MCF 10A (cell line): ENCODE measurements at regions not wholly inside any gene's neighbourhood (a gene's known extent, or its start where the extent isn't known, plus 50 kb on each side); places are given as distances from the start of the nearest gene placed in this dataset.

ENCODE experiments used
- BruUV-seq: library from RNA; stranded (reverse); fragments of 400-500 nt; replicated peaks from 2 replicates; lab custom pipeline; 2021; lab: Mats Ljungman, UMichigan
- CTCF ChIA-PET: fragments of 300-600 bp; sonication (Branson Sonifier 250); formaldehyde crosslinking; extraction: SDS; loops from one replicate; lab custom pipeline; 2021; ENCODE audit warnings: antibody characterized with exemption, inconsistent platforms; lab: Yijun Ruan, JAX
- POLR2A ChIA-PET: fragments of 300-600, 350-650 bp; sonication (Branson Sonifier 250); formaldehyde crosslinking; extraction: SDS; loops from one replicate; lab custom pipeline; 2020; ENCODE audit warnings: antibody characterized with exemption, inconsistent platforms; lab: Yijun Ruan, JAX
- DNase-seq: peaks from one replicate; pipeline ENCODE4 v3.0.0-alpha.2; 2018; ENCODE audit not compliant: unreplicated experiment
- H3K27ac Mint-ChIP-seq: one replicate; pipeline ENCODE4 v1.8.0; 2022; ENCODE audit warnings: mild to moderate bottlenecking, low read depth, mixed read lengths; ENCODE audit not compliant: unreplicated experiment
- H3K27me3 Mint-ChIP-seq: one replicate; pipeline ENCODE4 v1.8.0; 2022; ENCODE audit warnings: mixed read lengths; ENCODE audit not compliant: insufficient read depth, unreplicated experiment
- H3K36me3 Mint-ChIP-seq: one replicate; pipeline ENCODE4 v1.8.0; 2022; ENCODE audit warnings: mild to moderate bottlenecking, moderate library complexity, mixed read lengths; ENCODE audit not compliant: insufficient read depth, unreplicated experiment
- H3K4me1 Mint-ChIP-seq: one replicate; pipeline ENCODE4 v1.8.0; 2022; ENCODE audit warnings: mixed read lengths; ENCODE audit not compliant: insufficient read depth, unreplicated experiment
- H3K4me3 Mint-ChIP-seq: one replicate; pipeline ENCODE4 v1.8.0; 2022; ENCODE audit warnings: mild to moderate bottlenecking, moderate library complexity, mixed read lengths; ENCODE audit not compliant: unreplicated experiment
- H3K9me3 Mint-ChIP-seq: one replicate; pipeline ENCODE4 v1.8.0; 2022; ENCODE audit warnings: mixed read lengths; ENCODE audit not compliant: unreplicated experiment
- CTCF ChIP-seq: fragments of 200-600 bp; IDR thresholded peaks from one replicate; pipeline ENCODE4 v1.8.0; 2022; ENCODE audit warnings: antibody characterized with exemption, mild to moderate bottlenecking; ENCODE audit not compliant: unreplicated experiment
- intact Hi-C: fragments of 100-400 bp; cut with micrococcal nuclease; formaldehyde crosslinking; loops from 2 replicates; pipeline ENCODE4 v1.14.1; 2022

GRCh38 chr10:7045891-7046599, 364.8 kb downstream of the SFMBT2 start:
- H3K4me3 Mint-ChIP-seq = no peak overlapping the region
- no peak for DNase-seq
- intact Hi-C loops = no loop called here
- ChIA-PET POLR2A (no interaction called here), CTCF (no interaction called here)
- BruUV-seq = no TSS peak
- no peaks in the 10 kb centered on the region for H3K36me3 Mint-ChIP-seq
- no peaks in the 10 kb centered on the region for H3K4me1 Mint-ChIP-seq
- no peaks in the 10 kb centered on the region for H3K9me3 Mint-ChIP-seq
- H3K27me3 Mint-ChIP-seq = peaks cover 19% of the 10 kb centered on the region
- no peak overlapping the region for H3K27ac Mint-ChIP-seq
- no peak for TF ChIP-seq CTCF

GRCh38 chr10:7043055-7043653, 367.7 kb downstream of the SFMBT2 start:
- CTCF ChIA-PET = interaction anchor here (0.9 to 1.2 kb wide), 3 partner anchors 9 to 17 kb away, joined by 3 to 4 read pairs (median 3); no protein-coding TSS in a partner anchor
- no peaks in the 10 kb centered on the region for H3K4me1 Mint-ChIP-seq
- no peak overlapping the region for H3K4me3 Mint-ChIP-seq
- intact Hi-C loops = no loop called here
- no peak for TF ChIP-seq CTCF
- no TSS peak for BruUV-seq
- H3K36me3 Mint-ChIP-seq = no peaks in the 10 kb centered on the region
- POLR2A ChIA-PET = interaction anchor here (0.6 kb wide), 1 partner anchor 383 kb away, joined by 3 read pairs; no protein-coding TSS in a partner anchor
- peaks cover 40% of the 10 kb centered on the region for H3K27me3 Mint-ChIP-seq
- DNase-seq = no peak
- no peak overlapping the region for H3K27ac Mint-ChIP-seq
- no peaks in the 10 kb centered on the region for H3K9me3 Mint-ChIP-seq

- TF ChIP-seq CTCF = no peak
- CTCF ChIA-PET = interaction anchor here (0.9 to 1.2 kb wide), 3 partner anchors 9 to 16 kb away, joined by 3 to 4 read pairs (median 3); no protein-coding TSS in a partner anchor
- intact Hi-C loops = no loop called here
- Mint-ChIP-seq H3K36me3 (no peaks in the 10 kb centered on the region), H3K27me3 (peaks cover 40% of the 10 kb centered on the region), H3K9me3 (no peaks in the 10 kb centered on the region), H3K4me3 (no peak overlapping the region), H3K27ac (no peak overlapping the region), H3K4me1 (no peaks in the 10 kb centered on the region)
- POLR2A ChIA-PET = interaction anchor here (0.6 kb wide), 3 partner anchors 383 to 922 kb away, joined by 3 read pairs; no protein-coding TSS in a partner anchor
- no TSS peak for BruUV-seq
- no peak for DNase-seq
These were observed 368.3 kb downstream of the SFMBT2 start for GRCh38 chr10:7042419-7043054.

- no peaks in the 10 kb centered on the region for H3K36me3 Mint-ChIP-seq
- CTCF ChIA-PET = interaction anchor here (0.7 to 1.2 kb wide), 3 partner anchors 10 to 188 kb away, joined by 3 to 4 read pairs (median 4); no protein-coding TSS in a partner anchor
- no peak for DNase-seq
- no peaks in the 10 kb centered on the region for H3K4me1 Mint-ChIP-seq
- POLR2A ChIA-PET = interaction anchor here (0.6 kb wide), 2 partner anchors 495 to 922 kb away, joined by 3 read pairs; no protein-coding TSS in a partner anchor
- peaks cover 40% of the 10 kb centered on the region for H3K27me3 Mint-ChIP-seq
- intact Hi-C loops = no loop called here
- no peak overlapping the region for H3K4me3 Mint-ChIP-seq
- no peaks in the 10 kb centered on the region for H3K9me3 Mint-ChIP-seq
- TF ChIP-seq CTCF = no peak
- no TSS peak for BruUV-seq
- H3K27ac Mint-ChIP-seq = no peak overlapping the region
These were observed 368.8 kb downstream of the SFMBT2 start for GRCh38 chr10:7042000-7042399.
